ENCODE measurements at regions not wholly inside any gene's neighbourhood (a gene's known extent, or its start where the extent isn't known, plus 50 kb on each side); places are given as distances from the start of the nearest gene placed in this dataset.

- TF ChIP-seq POLR2A (IDR thresholded peaks at IDR 0.05; ENCODE audit: low read depth, low read length): no peak
- TF ChIP-seq TAF1 (IDR thresholded peaks at IDR 0.05; ENCODE audit: borderline replicate concordance, low read depth, low read length): no peak
- no peak for TF ChIP-seq MXI1 (IDR thresholded peaks at IDR 0.05; ENCODE audit: low read depth, low read length)
- no peak for TF ChIP-seq SRF (IDR thresholded peaks at IDR 0.05; ENCODE audit: low read depth in 2 of 2, low read length in 2 of 2)
- no peak for TF ChIP-seq ZNF24 (IDR thresholded peaks at IDR 0.05)
- TF ChIP-seq YY1 (IDR thresholded peaks at IDR 0.05; ENCODE audit: low read depth, low read length): no peak
- TF ChIP-seq SREBF2 (IDR thresholded peaks at IDR 0.05; ENCODE audit: low read length): no peak
Observed at GRCh38 chr5:107794741-107795140, 124.0 kb upstream of the EFNA5 start.

All from GM12878 (cell line).